PC-3 (cell line): ENCODE measurements at regions not wholly inside any gene's neighbourhood (a gene's known extent, or its start where the extent isn't known, plus 50 kb on each side); places are given as distances from the start of the nearest gene placed in this dataset.

Experiments
- ATAC-seq: fragments of 200-7000 bp; cut with Tn5 transposase; 2 replicates; pipeline ENCODE4 v1.9.1; 2020; ENCODE audit warnings: mild to moderate bottlenecking, moderate library complexity
- BruUV-seq: library from RNA; stranded (reverse); fragments of 400-500 nt; replicated peaks from 2 replicates; lab custom pipeline; 2021; lab: Mats Ljungman, UMichigan
- CTCF ChIA-PET: fragments of 300-600 bp; sonication (Branson Sonifier 250); formaldehyde crosslinking; loops from one replicate; lab custom pipeline; 2022; ENCODE audit warnings: antibody characterized with exemption; lab: Charles Lee
- POLR2A ChIA-PET: fragments of 300-600 bp; sonication (Branson Sonifier 250); formaldehyde crosslinking; loops from one replicate; lab custom pipeline; 2022; ENCODE audit warnings: antibody characterized with exemption; ENCODE audit not compliant: unreplicated experiment; lab: Charles Lee
- DNase-seq: peaks from one replicate; pipeline ENCODE4 v3.0.0-alpha.2; 2015
- H2AFZ ChIP-seq: fragments of 300-600 bp; sonication (generic); 2 replicates; pipeline ENCODE4 v1.6.0; 2016; ENCODE audit warnings: antibody characterized with exemption, low read length
- H3F3A ChIP-seq: fragments of 300-600 bp; sonication (generic); one replicate; pipeline ENCODE4 v1.6.0; 2017; ENCODE audit warnings: antibody characterized with exemption, low read length, control low read depth, mild to moderate bottlenecking; ENCODE audit not compliant: unreplicated experiment
- H3K27ac ChIP-seq: fragments of 300-600 bp; sonication (generic); 2 replicates; pipeline ENCODE4 v1.5.1; 2016; ENCODE audit warnings: mild to moderate bottlenecking, low read length
- H3K27me3 ChIP-seq: fragments of 300-600 bp; sonication (generic); 2 replicates; pipeline ENCODE4 v1.6.1; 2016; ENCODE audit warnings: low read length, mixed read lengths
- H3K36me3 ChIP-seq: fragments of 300-600 bp; sonication (generic); 2 replicates; pipeline ENCODE4 v1.6.1; 2016; ENCODE audit warnings: low read depth, mixed run types, low read length, mixed read lengths
- H3K4me1 ChIP-seq: fragments of 300-600 bp; sonication (generic); 2 replicates; pipeline ENCODE4 v1.5.1; 2016; ENCODE audit warnings: low read length; ENCODE audit not compliant: insufficient read depth
- H3K4me2 ChIP-seq: fragments of 300-600 bp; sonication (generic); 2 replicates; pipeline ENCODE4 v1.6.0; 2016; ENCODE audit warnings: low read length
- H3K4me3 ChIP-seq: fragments of 300-600 bp; sonication (generic); 2 replicates; pipeline ENCODE4 v1.5.1; 2016; ENCODE audit warnings: mild to moderate bottlenecking, low read length, mixed read lengths
- H3K79me2 ChIP-seq: fragments of 300-600 bp; sonication (generic); 2 replicates; pipeline ENCODE4 v1.6.1; 2017; ENCODE audit warnings: low read length, mixed read lengths
- H3K9ac ChIP-seq: fragments of 300-600 bp; sonication (generic); 2 replicates; pipeline ENCODE4 v1.6.0; 2016; ENCODE audit warnings: mild to moderate bottlenecking, low read length
- H3K9me2 ChIP-seq: fragments of 300-600 bp; sonication (generic); replicated peaks from 2 replicates; pipeline ENCODE4 v1.6.1; 2016; ENCODE audit warnings: mixed run types, low read length, mixed read lengths
- H3K9me3 ChIP-seq: fragments of 300-600 bp; sonication (generic); 2 replicates; pipeline ENCODE4 v1.6.1; 2016; ENCODE audit warnings: low read length, mixed read lengths
- H4K20me1 ChIP-seq: fragments of 300-600 bp; sonication (generic); 2 replicates; pipeline ENCODE4 v1.6.1; 2016; ENCODE audit warnings: low read length, mixed read lengths
- EZH2 ChIP-seq: fragments of 300-600 bp; sonication (generic); IDR thresholded peaks from one replicate; pipeline ENCODE4 v1.6.1; 2017; ENCODE audit warnings: antibody characterized with exemption, mild to moderate bottlenecking, low read length; ENCODE audit not compliant: unreplicated experiment
- EZH2phosphoT487 ChIP-seq: fragments of 300-600 bp; sonication (generic); IDR thresholded peaks from 2 replicates; pipeline ENCODE4 v1.6.1; 2018; ENCODE audit warnings: mild to moderate bottlenecking, antibody characterized with exemption, low read length, borderline replicate concordance
- intact Hi-C: fragments of 100-400 bp; cut with micrococcal nuclease; formaldehyde crosslinking; loops from 2 replicates; pipeline ENCODE4 v1.9.0; 2023
- TF ChIP-seq, protein P1 (sequence below): fragments of 300-600 bp; sonication (generic); conservative IDR thresholded peaks from 2 replicates; pipeline ENCODE4 v1.5.1; 2017; ENCODE audit warnings: antibody characterized with exemption, low read depth, mild to moderate bottlenecking, low read length

DNA sequence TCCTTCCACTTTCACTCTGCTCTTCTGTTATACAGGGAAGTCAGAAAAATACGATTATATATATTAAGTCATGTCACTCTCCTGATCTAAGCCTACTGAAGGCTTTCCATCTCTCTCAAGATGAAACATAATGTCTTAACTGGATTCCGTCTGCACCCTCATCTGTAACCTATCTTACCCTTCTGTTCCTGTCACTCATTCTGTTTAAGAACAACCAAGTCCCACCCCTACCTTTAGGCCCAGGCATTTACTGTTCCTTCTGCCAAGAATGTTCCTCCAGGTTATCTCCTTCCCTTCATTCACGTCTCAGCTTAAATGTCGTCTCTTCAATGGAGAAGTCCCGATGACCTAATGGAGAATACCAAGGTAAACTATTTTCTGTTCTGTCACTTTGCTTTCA is 1802.4 kb downstream of the MRPL39 start:
- no peak for ATAC-seq
- no peaks in the 10 kb centered on the region for H3K9me2 ChIP-seq
- POLR2A ChIA-PET, result no interaction called here

DNA sequence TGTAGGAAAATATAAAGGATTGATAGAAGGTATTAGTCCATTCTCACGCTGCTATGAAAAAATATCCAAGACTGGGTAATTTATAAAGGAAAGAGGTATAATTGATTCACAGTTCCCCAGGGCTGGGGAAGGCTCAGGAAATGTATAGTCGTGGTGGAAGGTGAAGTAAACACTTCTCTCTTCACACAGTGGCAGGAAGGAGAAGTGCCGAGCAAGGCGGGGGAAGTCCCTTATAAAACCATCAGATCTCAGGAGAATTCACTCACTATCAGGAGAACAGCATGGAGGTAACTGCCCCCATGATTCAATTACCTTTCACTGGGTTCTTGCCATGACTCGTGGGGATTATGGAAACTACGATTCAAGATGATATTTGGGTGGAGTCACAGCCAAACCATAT is 1806.0 kb downstream of the MRPL39 start:
- CTCF ChIA-PET, result no interaction called here
- no peaks in the 10 kb centered on the region for H3K9me3 ChIP-seq

More for the DNA sequence above, 1802.4 kb downstream of the MRPL39 start:
- Histone ChIP-seq H4K20me1 (no peaks in the 10 kb centered on the region), H3K79me2 (no peaks in the 10 kb centered on the region), H2AFZ (no peak overlapping the region; the same call in 1 of the 2 replicates), H3K9ac (no peak overlapping the region), H3K4me3 (no peak overlapping the region), H3K27me3 (no peaks in the 10 kb centered on the region), H3K4me2 (no peak overlapping the region), H3F3A (no peaks in the 10 kb centered on the region), H3K36me3 (no peaks in the 10 kb centered on the region), H3K9me3 (no peaks in the 10 kb centered on the region), H3K4me1 (no peaks in the 10 kb centered on the region), H3K27ac (no peak overlapping the region)
- BruUV-seq, result no TSS peak
- no peak for TF ChIP-seq EZH2
- TF ChIP-seq, protein P1, sequence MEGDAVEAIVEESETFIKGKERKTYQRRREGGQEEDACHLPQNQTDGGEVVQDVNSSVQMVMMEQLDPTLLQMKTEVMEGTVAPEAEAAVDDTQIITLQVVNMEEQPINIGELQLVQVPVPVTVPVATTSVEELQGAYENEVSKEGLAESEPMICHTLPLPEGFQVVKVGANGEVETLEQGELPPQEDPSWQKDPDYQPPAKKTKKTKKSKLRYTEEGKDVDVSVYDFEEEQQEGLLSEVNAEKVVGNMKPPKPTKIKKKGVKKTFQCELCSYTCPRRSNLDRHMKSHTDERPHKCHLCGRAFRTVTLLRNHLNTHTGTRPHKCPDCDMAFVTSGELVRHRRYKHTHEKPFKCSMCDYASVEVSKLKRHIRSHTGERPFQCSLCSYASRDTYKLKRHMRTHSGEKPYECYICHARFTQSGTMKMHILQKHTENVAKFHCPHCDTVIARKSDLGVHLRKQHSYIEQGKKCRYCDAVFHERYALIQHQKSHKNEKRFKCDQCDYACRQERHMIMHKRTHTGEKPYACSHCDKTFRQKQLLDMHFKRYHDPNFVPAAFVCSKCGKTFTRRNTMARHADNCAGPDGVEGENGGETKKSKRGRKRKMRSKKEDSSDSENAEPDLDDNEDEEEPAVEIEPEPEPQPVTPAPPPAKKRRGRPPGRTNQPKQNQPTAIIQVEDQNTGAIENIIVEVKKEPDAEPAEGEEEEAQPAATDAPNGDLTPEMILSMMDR, result no peak
- TF ChIP-seq EZH2phosphoT487, result no peak
- no peak for DNase-seq
- intact Hi-C loops, result no loop called here
- CTCF ChIA-PET, result no interaction called here

DNA sequence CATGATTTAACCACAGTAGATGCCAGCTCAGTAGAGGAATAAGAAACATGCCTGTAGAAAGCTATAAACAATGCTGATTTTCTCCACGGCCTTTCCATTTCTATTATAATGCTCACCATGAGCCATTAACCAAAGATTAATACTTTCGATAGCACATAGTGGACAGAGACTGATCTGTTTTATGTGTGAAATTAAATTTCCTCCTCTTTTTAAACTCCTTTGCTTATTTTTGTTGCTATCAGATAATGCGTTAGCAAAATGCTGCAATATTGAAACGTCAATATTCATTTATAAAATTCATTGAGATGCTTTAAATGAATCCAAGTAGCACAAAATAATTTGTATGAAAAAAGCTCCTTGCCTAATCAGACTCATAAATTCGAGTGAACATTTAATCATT is 1807.9 kb downstream of the MRPL39 start:
- no peaks in the 10 kb centered on the region for H3F3A ChIP-seq
- H3K27ac ChIP-seq, result no peak overlapping the region
- H3K79me2 ChIP-seq, result no peaks in the 10 kb centered on the region
- no peaks in the 10 kb centered on the region for H3K4me1 ChIP-seq
- H3K9me2 ChIP-seq, result no peaks in the 10 kb centered on the region
- no peak overlapping the region for H3K4me3 ChIP-seq
- ATAC-seq (no peak), DNase-seq (no peak)
- no peak overlapping the region for H3K4me2 ChIP-seq
- BruUV-seq, result no TSS peak
- H3K9me3 ChIP-seq, result no peaks in the 10 kb centered on the region
- no peak overlapping the region for H2AFZ ChIP-seq
- no peaks in the 10 kb centered on the region for H3K36me3 ChIP-seq
- intact Hi-C loops, result no loop called here
- ChIA-PET POLR2A (no interaction called here), CTCF (no interaction called here)
- no peak overlapping the region for H3K9ac ChIP-seq
- no peaks in the 10 kb centered on the region for H4K20me1 ChIP-seq
- no peaks in the 10 kb centered on the region for H3K27me3 ChIP-seq
- TF ChIP-seq EZH2phosphoT487, result no peak
- no peak for TF ChIP-seq EZH2
- TF ChIP-seq, protein P1, result no peak

More for the DNA sequence above, 1806.0 kb downstream of the MRPL39 start:
- H2AFZ ChIP-seq, result no peak overlapping the region
- H3K36me3 ChIP-seq, result no peaks in the 10 kb centered on the region
- no peaks in the 10 kb centered on the region for H3K27me3 ChIP-seq
- H3K79me2 ChIP-seq, result no peaks in the 10 kb centered on the region
- H3K9me2 ChIP-seq, result no peaks in the 10 kb centered on the region
- no peak overlapping the region for H3K4me2 ChIP-seq
- H3K9ac ChIP-seq, result no peak overlapping the region
- POLR2A ChIA-PET, result no interaction called here
- intact Hi-C loops, result no loop called here
- no peaks in the 10 kb centered on the region for H4K20me1 ChIP-seq
- no peak overlapping the region for H3K27ac ChIP-seq
- BruUV-seq, result no TSS peak
- no peaks in the 10 kb centered on the region for H3K4me1 ChIP-seq
- H3F3A ChIP-seq, result no peaks in the 10 kb centered on the region
- no peak for DNase-seq
- H3K4me3 ChIP-seq, result no peak overlapping the region
- TF ChIP-seq EZH2phosphoT487 (no peak), EZH2 (no peak)
- TF ChIP-seq, protein P1, result no peak
- no peak for ATAC-seq
